Ovary (tissue), 3 donors: ENCODE measurements at regions not wholly inside any gene's neighbourhood (a gene's known extent, or its start where the extent isn't known, plus 50 kb on each side); places are given as distances from the start of the nearest gene placed in this dataset.

Experiments
- EP300 ChIP-seq: sonication (generic); formaldehyde crosslinking; IDR thresholded peaks from one replicate; pipeline ENCODE4 v1.6.1; 2017; ENCODE audit warnings: antibody characterized with exemption
- POLR2A ChIP-seq: fragments of 450-650 bp; IDR thresholded peaks from one replicate; pipeline ENCODE4 v1.6.1; 2017; ENCODE audit warnings: antibody characterized with exemption, mild to moderate bottlenecking, moderate library complexity
- TF ChIP-seq, protein P1 (sequence below), 3 donors: fragments of 450-650 bp in 2 of 3; fragments of 200-600 bp in 1 of 3; IDR thresholded peaks; one replicate each; pipeline versions ENCODE4 v1.5.1 to v1.8.0; 2016 to 2022; ENCODE audit warnings: antibody characterized with exemption in 3 of 3, mild to moderate bottlenecking in 1 of 3
- donor health status: DM: no; HTN: no; CAD: no.

- TF ChIP-seq, protein P1, sequence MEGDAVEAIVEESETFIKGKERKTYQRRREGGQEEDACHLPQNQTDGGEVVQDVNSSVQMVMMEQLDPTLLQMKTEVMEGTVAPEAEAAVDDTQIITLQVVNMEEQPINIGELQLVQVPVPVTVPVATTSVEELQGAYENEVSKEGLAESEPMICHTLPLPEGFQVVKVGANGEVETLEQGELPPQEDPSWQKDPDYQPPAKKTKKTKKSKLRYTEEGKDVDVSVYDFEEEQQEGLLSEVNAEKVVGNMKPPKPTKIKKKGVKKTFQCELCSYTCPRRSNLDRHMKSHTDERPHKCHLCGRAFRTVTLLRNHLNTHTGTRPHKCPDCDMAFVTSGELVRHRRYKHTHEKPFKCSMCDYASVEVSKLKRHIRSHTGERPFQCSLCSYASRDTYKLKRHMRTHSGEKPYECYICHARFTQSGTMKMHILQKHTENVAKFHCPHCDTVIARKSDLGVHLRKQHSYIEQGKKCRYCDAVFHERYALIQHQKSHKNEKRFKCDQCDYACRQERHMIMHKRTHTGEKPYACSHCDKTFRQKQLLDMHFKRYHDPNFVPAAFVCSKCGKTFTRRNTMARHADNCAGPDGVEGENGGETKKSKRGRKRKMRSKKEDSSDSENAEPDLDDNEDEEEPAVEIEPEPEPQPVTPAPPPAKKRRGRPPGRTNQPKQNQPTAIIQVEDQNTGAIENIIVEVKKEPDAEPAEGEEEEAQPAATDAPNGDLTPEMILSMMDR (IDR thresholded peaks at IDR 0.05) = no peak
- TF ChIP-seq POLR2A (no peak), EP300 (no peak)
Measured at GRCh38 chr6:90456001-90456400, 130.9 kb downstream of the MAP3K7 start.
